Karpas-422 (cell line): ENCODE measurements at regions not wholly inside any gene's neighbourhood (a gene's known extent, or its start where the extent isn't known, plus 50 kb on each side); places are given as distances from the start of the nearest gene placed in this dataset.
"Not testable (repeated sequence)": the region's sequence is repeated elsewhere in the genome, so short reads cannot be mapped to it uniquely, and the experiment has no call there.

Source experiments
- DNase-seq: peaks from one replicate; pipeline ENCODE4 v3.0.0-alpha.2; 2015
- H2AFZ ChIP-seq: fragments of 200-600 bp; sonication (generic); 2 replicates; pipeline ENCODE4 v1.6.1; 2014; ENCODE audit warnings: antibody characterized with exemption, low read length, mixed read lengths
- H3K27ac ChIP-seq: fragments of 200-600 bp; sonication (generic); 2 replicates; pipeline ENCODE4 v1.5.1; 2014; ENCODE audit warnings: mild to moderate bottlenecking, low read length, moderate library complexity
- H3K27me3 ChIP-seq: fragments of 200-600 bp; sonication (generic); 2 replicates; pipeline ENCODE4 v1.6.1; 2014; ENCODE audit warnings: low read length, mixed read lengths
- H3K36me3 ChIP-seq: fragments of 200-600 bp; sonication (generic); 2 replicates; pipeline ENCODE4 v1.6.1; 2014; ENCODE audit warnings: low read length, mixed read lengths; ENCODE audit not compliant: insufficient read depth
- H3K4me1 ChIP-seq: fragments of 200-600 bp; sonication (generic); 2 replicates; pipeline ENCODE4 v1.6.1; 2014; ENCODE audit warnings: mild to moderate bottlenecking, low read length, mixed read lengths
- H3K4me2 ChIP-seq: fragments of 200-600 bp; sonication (generic); 2 replicates; pipeline ENCODE4 v1.6.1; 2014; ENCODE audit warnings: low read length, low read depth, mild to moderate bottlenecking; ENCODE audit not compliant: poor library complexity, severe bottlenecking
- H3K4me3 ChIP-seq: fragments of 200-600 bp; sonication (generic); 2 replicates; pipeline ENCODE4 v1.5.1; 2014; ENCODE audit warnings: mild to moderate bottlenecking, antibody characterized with exemption, low read length, mixed read lengths
- H3K79me2 ChIP-seq: fragments of 200-600 bp; sonication (generic); 2 replicates; pipeline ENCODE4 v1.6.1; 2014; ENCODE audit warnings: mild to moderate bottlenecking, low read length, mixed read lengths
- H3K9ac ChIP-seq: fragments of 200-600 bp; sonication (generic); 2 replicates; pipeline ENCODE4 v1.6.0; 2014; ENCODE audit warnings: low read length
- H3K9me2 ChIP-seq: fragments of 200-600 bp; sonication (generic), shearing (Covaris generic); replicated peaks from 2 replicates; pipeline ENCODE4 v1.6.0; 2014; ENCODE audit warnings: mild to moderate bottlenecking, low read length, moderate library complexity; ENCODE audit not compliant: insufficient read depth
- H3K9me3 ChIP-seq: fragments of 300-700, 200-600 bp; sonication (generic); 2 replicates; pipeline ENCODE4 v1.6.1; 2014; ENCODE audit warnings: low read length, mixed read lengths
- H4K20me1 ChIP-seq: fragments of 200-600 bp; sonication (generic); 2 replicates; pipeline ENCODE4 v1.6.1; 2014; ENCODE audit warnings: mild to moderate bottlenecking, antibody characterized with exemption, low read length, low read depth; ENCODE audit not compliant: insufficient read depth

- H3K4me2 ChIP-seq = peak overlapping the region; percentile 48
- peak overlapping the region; percentile 84 for H2AFZ ChIP-seq
- no peaks in the 10 kb centered on the region for H4K20me1 ChIP-seq
- no peaks in the 10 kb centered on the region for H3K27me3 ChIP-seq
- H3K9ac ChIP-seq = 0 out of 2 replicates have a peak overlapping the region, but pooled peaks have one; percentile 3
- peak; percentile 95 for DNase-seq
- H3K4me1 ChIP-seq = peaks cover 33% of the 10 kb centered on the region
- H3K27ac ChIP-seq = no peak overlapping the region
- no peak overlapping the region; the same call in 1 of the 2 replicates for H3K4me3 ChIP-seq
- no peaks in the 10 kb centered on the region for H3K79me2 ChIP-seq
- H3K9me2 ChIP-seq = no peaks in the 10 kb centered on the region
- no peaks in the 10 kb centered on the region for H3K9me3 ChIP-seq
- no peaks in the 10 kb centered on the region for H3K36me3 ChIP-seq
These were observed 279.1 kb downstream of the TTC6 start for GRCh38 chr14:37874429-37875109.

GRCh38 chr14:37888234-37888633, 292.8 kb downstream of the TTC6 start:
- no peaks in the 10 kb centered on the region for H3K27me3 ChIP-seq
- no peaks in the 10 kb centered on the region for H3K36me3 ChIP-seq
- no peak for DNase-seq
- H3K9me3 ChIP-seq = no peaks in the 10 kb centered on the region
- no peak overlapping the region for H3K4me2 ChIP-seq
- H4K20me1 ChIP-seq = no peaks in the 10 kb centered on the region
- H3K9me2 ChIP-seq = no peaks in the 10 kb centered on the region
- peaks cover 11% of the 10 kb centered on the region for H3K4me1 ChIP-seq
- no peak overlapping the region for H3K27ac ChIP-seq
- no peak overlapping the region for H3K9ac ChIP-seq
- H2AFZ ChIP-seq = no peak overlapping the region
- H3K4me3 ChIP-seq = no peak overlapping the region
- no peaks in the 10 kb centered on the region for H3K79me2 ChIP-seq

- Histone ChIP-seq H3K4me3 (no peak overlapping the region), H3K4me2 (peak overlapping the region; percentile 15), H3K36me3 (no peaks in the 10 kb centered on the region), H3K27ac (no peak overlapping the region), H3K9me2 (no peaks in the 10 kb centered on the region), H4K20me1 (no peaks in the 10 kb centered on the region), H2AFZ (peak overlapping the region; percentile 38; the same call in 1 of the 2 replicates), H3K27me3 (no peaks in the 10 kb centered on the region), H3K4me1 (peaks cover 11% of the 10 kb centered on the region), H3K79me2 (no peaks in the 10 kb centered on the region), H3K9me3 (no peaks in the 10 kb centered on the region), H3K9ac (no peak overlapping the region; the same call in 1 of the 2 replicates)
- DNase-seq = no peak
These were observed 293.7 kb downstream of the TTC6 start for GRCh38 chr14:37889087-37889486.

GRCh38 chr14:37890095-37890494, 294.7 kb downstream of the TTC6 start:
- H2AFZ ChIP-seq = no peak overlapping the region
- no peak overlapping the region for H3K9ac ChIP-seq
- no peaks in the 10 kb centered on the region for H3K9me2 ChIP-seq
- H3K36me3 ChIP-seq = no peaks in the 10 kb centered on the region
- no peaks in the 10 kb centered on the region for H3K27me3 ChIP-seq
- H4K20me1 ChIP-seq = no peaks in the 10 kb centered on the region
- no peaks in the 10 kb centered on the region for H3K79me2 ChIP-seq
- peak; percentile 63 for DNase-seq
- H3K9me3 ChIP-seq = no peaks in the 10 kb centered on the region
- no peak overlapping the region for H3K4me3 ChIP-seq
- peaks cover 11% of the 10 kb centered on the region for H3K4me1 ChIP-seq
- H3K27ac ChIP-seq = no peak overlapping the region
- no peak overlapping the region for H3K4me2 ChIP-seq

- DNase-seq, H4K20me1 ChIP-seq, H3K9ac ChIP-seq, H3K9me3 ChIP-seq, H3K4me3 ChIP-seq, H2AFZ ChIP-seq, H3K27ac ChIP-seq, H3K27me3 ChIP-seq, H3K79me2 ChIP-seq, H3K36me3 ChIP-seq, H3K9me2 ChIP-seq, H3K4me2 ChIP-seq: not testable (repeated sequence)
- peaks cover 11% of the 10 kb centered on the region for H3K4me1 ChIP-seq
These were observed 296.1 kb downstream of the TTC6 start for GRCh38 chr14:37891500-37891899.

- Histone ChIP-seq H3K79me2 (no peaks in the 10 kb centered on the region), H2AFZ (no peak overlapping the region), H3K4me1 (peaks cover 4% of the 10 kb centered on the region), H3K4me3 (no peak overlapping the region), H3K9me2 (no peaks in the 10 kb centered on the region), H3K36me3 (no peaks in the 10 kb centered on the region), H3K27ac (no peak overlapping the region), H3K27me3 (no peaks in the 10 kb centered on the region), H3K9me3 (no peaks in the 10 kb centered on the region), H4K20me1 (no peaks in the 10 kb centered on the region), H3K9ac (no peak overlapping the region), H3K4me2 (no peak overlapping the region)
- no peak for DNase-seq
These were observed 299.0 kb downstream of the TTC6 start for GRCh38 chr14:37894463-37894862.

GRCh38 chr14:37899365-37899764, 303.9 kb downstream of the TTC6 start:
- no peaks in the 10 kb centered on the region for H3K27me3 ChIP-seq
- no peak overlapping the region for H3K9ac ChIP-seq
- H3K27ac ChIP-seq = no peak overlapping the region
- peaks cover 26% of the 10 kb centered on the region for H3K4me1 ChIP-seq
- no peak for DNase-seq
- no peaks in the 10 kb centered on the region for H3K36me3 ChIP-seq
- no peaks in the 10 kb centered on the region for H3K79me2 ChIP-seq
- H3K9me2 ChIP-seq = no peaks in the 10 kb centered on the region
- no peak overlapping the region for H2AFZ ChIP-seq
- no peaks in the 10 kb centered on the region for H4K20me1 ChIP-seq
- no peaks in the 10 kb centered on the region for H3K9me3 ChIP-seq
- H3K4me2 ChIP-seq = no peak overlapping the region
- H3K4me3 ChIP-seq = no peak overlapping the region

GRCh38 chr14:37900561-37900960, 305.1 kb downstream of the TTC6 start:
- Histone ChIP-seq H3K79me2 (no peaks in the 10 kb centered on the region), H3K36me3 (no peaks in the 10 kb centered on the region), H3K9ac (no peak overlapping the region), H3K27me3 (no peaks in the 10 kb centered on the region), H4K20me1 (no peaks in the 10 kb centered on the region), H3K4me3 (no peak overlapping the region), H3K9me3 (no peaks in the 10 kb centered on the region), H2AFZ (no peak overlapping the region), H3K9me2 (no peaks in the 10 kb centered on the region), H3K4me1 (peaks cover 34% of the 10 kb centered on the region), H3K4me2 (no peak overlapping the region), H3K27ac (no peak overlapping the region)
- no peak for DNase-seq
